ENCODE measurements at regions not wholly inside any gene's neighbourhood (a gene's known extent, or its start where the extent isn't known, plus 50 kb on each side); places are given as distances from the start of the nearest gene placed in this dataset.

DNA sequence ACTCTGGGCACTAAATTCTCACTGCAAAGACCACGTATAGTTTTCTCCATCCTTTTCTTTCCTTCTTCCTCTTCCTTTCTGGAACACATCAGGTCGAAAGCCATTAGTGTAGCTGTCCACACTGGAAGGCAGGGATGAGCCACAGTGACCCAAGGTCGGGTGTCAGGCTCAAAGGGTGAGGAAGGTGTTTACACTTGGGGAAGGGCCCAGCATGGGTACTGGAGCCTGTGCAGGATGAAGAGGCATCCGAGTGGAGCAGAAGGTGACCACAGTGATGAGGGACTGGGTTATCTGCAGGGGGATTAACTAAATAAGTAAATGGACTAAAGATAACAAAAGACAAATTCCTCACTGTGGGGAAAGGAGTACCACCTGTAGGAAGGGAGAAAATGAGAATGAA lies 164.0 kb downstream of the SOX9 start:
- Mint-ChIP-seq H3K27ac (no peak overlapping the region), H3K36me3 (no peaks in the 10 kb centered on the region), H3K4me3 (no peak overlapping the region), H3K27me3 (peaks cover 0 to 5% of the 10 kb centered on the region in 2 donors), H3K4me1 (no peaks in the 10 kb centered on the region), H3K9me3 (peaks cover 0 to 15% (median 0%) of the 10 kb centered on the region in 3 donors)
- Histone ChIP-seq H3K27ac (ENCODE audit: low read length) (no peak overlapping the region), H3K27me3 (replicated peaks in 1 of 2; ENCODE audit: control insufficient read depth in 2 of 2, extremely low read depth in 1 of 2, insufficient read depth in 2 of 2, low read length in 1 of 2) (no peaks in the 10 kb centered on the region), H3K9me3 (no peaks in the 10 kb centered on the region), H3K4me3 (ENCODE audit: control insufficient read depth in 1 of 2, extremely low read depth in 1 of 2, low read length in 1 of 2) (no peak overlapping the region), H3K36me3 (ENCODE audit: control insufficient read depth in 2 of 2, extremely low read depth in 1 of 2, insufficient read depth in 1 of 2, low read length in 1 of 2) (no peaks in the 10 kb centered on the region), H3K4me1 (ENCODE audit: control insufficient read depth in 1 of 2, extremely low read depth in 1 of 2, insufficient read depth in 2 of 2, low read length in 2 of 2) (no peaks in the 10 kb centered on the region)
- ATAC-seq (replicated peaks in 1 of 4) (no peak), DNase-seq (no peak)
- POLR2A ChIA-PET: no interaction called here
- CTCF ChIA-PET: no interaction called here
- 43% methylated on average over 1 of the region's 4 CpGs for WGBS (ENCODE audit: insufficient coverage)

DNA sequence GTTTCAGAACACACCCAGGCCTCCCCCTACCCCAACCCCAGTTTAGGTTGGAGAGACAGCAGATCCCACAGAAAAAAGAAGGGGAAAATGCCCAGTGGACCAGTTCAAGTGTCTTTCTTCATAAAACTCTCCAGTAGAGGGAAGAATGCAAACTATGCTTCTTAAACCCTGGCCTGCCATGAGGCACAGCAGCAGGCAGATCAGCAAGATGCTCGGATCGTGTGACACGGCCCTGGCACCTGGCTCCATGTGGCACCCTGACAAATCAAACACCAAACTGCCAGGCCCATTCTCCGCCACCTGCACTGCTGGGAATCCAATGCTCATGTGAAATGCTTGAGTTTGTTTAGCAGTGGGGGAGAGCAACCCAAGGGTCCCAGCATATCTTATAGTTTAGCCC lies 166.8 kb downstream of the SOX9 start:
- Mint-ChIP-seq H3K27ac (no peak overlapping the region), H3K27me3 (no peaks in the 10 kb centered on the region), H3K36me3 (no peaks in the 10 kb centered on the region), H3K4me3 (no peak overlapping the region), H3K4me1 (no peaks in the 10 kb centered on the region), H3K9me3 (no peaks in the 10 kb centered on the region)
- Histone ChIP-seq H3K36me3 (ENCODE audit: control insufficient read depth in 2 of 2, extremely low read depth in 1 of 2, insufficient read depth in 1 of 2, low read length in 1 of 2) (no peaks in the 10 kb centered on the region), H3K4me3 (ENCODE audit: control insufficient read depth in 1 of 2, extremely low read depth in 1 of 2, low read length in 1 of 2) (no peak overlapping the region), H3K27ac (ENCODE audit: low read length) (no peak overlapping the region), H3K9me3 (no peaks in the 10 kb centered on the region), H3K27me3 (replicated peaks in 1 of 2; ENCODE audit: control insufficient read depth in 2 of 2, extremely low read depth in 1 of 2, insufficient read depth in 2 of 2, low read length in 1 of 2) (no peaks in the 10 kb centered on the region), H3K4me1 (ENCODE audit: control insufficient read depth in 1 of 2, extremely low read depth in 1 of 2, insufficient read depth in 2 of 2, low read length in 2 of 2) (no peaks in the 10 kb centered on the region)
- ChIA-PET POLR2A (no interaction called here), CTCF (no interaction called here)
- 80% methylated on average over 1 of the region's 4 CpGs for WGBS (ENCODE audit: insufficient coverage)
- DNase-seq (no peak), ATAC-seq (replicated peaks in 1 of 4) (no peak)

DNA sequence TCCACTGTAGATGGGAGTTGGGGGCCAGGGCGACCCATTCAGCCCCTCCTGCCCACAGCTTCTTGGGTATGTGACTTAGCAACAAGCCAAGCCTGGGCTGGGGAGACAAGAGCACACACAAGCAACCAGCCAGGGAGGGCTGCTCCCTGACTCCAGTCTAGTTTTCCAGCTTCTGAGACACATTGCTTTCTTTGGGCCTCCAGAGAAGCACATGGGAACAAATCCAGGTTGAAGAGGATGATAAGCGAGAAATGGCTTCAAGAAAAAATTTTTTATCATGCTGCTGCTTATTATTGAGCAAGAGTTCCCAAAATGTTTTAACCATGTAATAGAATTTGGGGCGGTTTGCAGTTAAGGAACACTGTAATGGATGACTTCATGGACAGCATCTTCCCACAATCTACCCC lies 173.7 kb downstream of the SOX9 start:
- peaks cover 3 to 7% of the 10 kb centered on the region in 2 donors for H3K27me3 Mint-ChIP-seq
- no peak overlapping the region for H3K4me3 ChIP-seq (ENCODE audit: control insufficient read depth in 1 of 2, extremely low read depth in 1 of 2, low read length in 1 of 2)
- no peak overlapping the region for H3K4me3 Mint-ChIP-seq
- no peaks in the 10 kb centered on the region for H3K4me1 ChIP-seq (ENCODE audit: control insufficient read depth in 1 of 2, extremely low read depth in 1 of 2, insufficient read depth in 2 of 2, low read length in 2 of 2)
- H3K27ac ChIP-seq (ENCODE audit: low read length): no peak overlapping the region
- POLR2A ChIA-PET: no interaction called here
- peaks cover 0 to 4% (median 0%) of the 10 kb centered on the region in 3 donors for H3K9me3 Mint-ChIP-seq
- H3K27me3 ChIP-seq (replicated peaks in 1 of 2; ENCODE audit: control insufficient read depth in 2 of 2, extremely low read depth in 1 of 2, insufficient read depth in 2 of 2, low read length in 1 of 2): peaks cover 0 to 3% of the 10 kb centered on the region in 2 experiments
- no peaks in the 10 kb centered on the region for H3K4me1 Mint-ChIP-seq
- no peak overlapping the region for H3K27ac Mint-ChIP-seq
- no peaks in the 10 kb centered on the region for H3K9me3 ChIP-seq
- no peaks in the 10 kb centered on the region for H3K36me3 Mint-ChIP-seq
- ATAC-seq (replicated peaks in 1 of 4) (no peak), DNase-seq (no peak)
- H3K36me3 ChIP-seq (ENCODE audit: control insufficient read depth in 2 of 2, extremely low read depth in 1 of 2, insufficient read depth in 1 of 2, low read length in 1 of 2): no peaks in the 10 kb centered on the region
- CTCF ChIA-PET: no interaction called here
- 60% methylated on average over 1 of the region's 3 CpGs for WGBS (ENCODE audit: insufficient coverage)

DNA sequence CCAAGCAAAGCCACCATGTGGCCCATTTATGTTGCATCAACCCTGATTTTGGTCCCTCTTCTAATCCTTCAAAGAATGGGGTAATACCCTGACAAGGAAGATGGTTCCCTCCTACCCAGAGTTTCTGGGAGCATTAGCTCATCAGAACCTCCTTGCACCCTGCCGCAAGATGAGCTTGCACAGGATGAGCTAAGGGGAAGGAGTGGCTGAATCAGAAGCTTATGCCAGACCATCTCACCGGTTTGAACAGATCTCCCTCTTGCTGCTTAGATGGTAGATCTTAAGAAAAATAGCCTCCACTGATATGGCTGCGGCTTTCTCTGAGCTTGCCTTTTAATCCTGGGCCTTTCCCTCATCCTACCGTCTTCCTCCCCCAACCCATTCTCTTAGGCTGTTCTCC lies 175.1 kb downstream of the SOX9 start:
- Mint-ChIP-seq H3K36me3 (no peaks in the 10 kb centered on the region), H3K4me3 (no peak overlapping the region), H3K9me3 (peaks cover 0 to 4% (median 0%) of the 10 kb centered on the region in 3 donors), H3K27ac (no peak overlapping the region), H3K27me3 (peaks cover 3 to 7% of the 10 kb centered on the region in 2 donors), H3K4me1 (no peaks in the 10 kb centered on the region)
- POLR2A ChIA-PET: no interaction called here
- CTCF ChIA-PET: no interaction called here
- DNase-seq (no peak), ATAC-seq (replicated peaks in 1 of 4) (no peak)
- WGBS (ENCODE audit: insufficient coverage): no CpG with 5 or more reads among the region's 4 CpGs
- H3K9me3 ChIP-seq: no peaks in the 10 kb centered on the region
- H3K36me3 ChIP-seq (ENCODE audit: control insufficient read depth in 2 of 2, extremely low read depth in 1 of 2, insufficient read depth in 1 of 2, low read length in 1 of 2): no peaks in the 10 kb centered on the region
- peaks cover 0 to 5% of the 10 kb centered on the region in 2 experiments for H3K27me3 ChIP-seq (replicated peaks in 1 of 2; ENCODE audit: control insufficient read depth in 2 of 2, extremely low read depth in 1 of 2, insufficient read depth in 2 of 2, low read length in 1 of 2)
- no peaks in the 10 kb centered on the region for H3K4me1 ChIP-seq (ENCODE audit: control insufficient read depth in 1 of 2, extremely low read depth in 1 of 2, insufficient read depth in 2 of 2, low read length in 2 of 2)
- no peak overlapping the region for H3K4me3 ChIP-seq (ENCODE audit: control insufficient read depth in 1 of 2, extremely low read depth in 1 of 2, low read length in 1 of 2)
- no peak overlapping the region for H3K27ac ChIP-seq (ENCODE audit: low read length)

DNA sequence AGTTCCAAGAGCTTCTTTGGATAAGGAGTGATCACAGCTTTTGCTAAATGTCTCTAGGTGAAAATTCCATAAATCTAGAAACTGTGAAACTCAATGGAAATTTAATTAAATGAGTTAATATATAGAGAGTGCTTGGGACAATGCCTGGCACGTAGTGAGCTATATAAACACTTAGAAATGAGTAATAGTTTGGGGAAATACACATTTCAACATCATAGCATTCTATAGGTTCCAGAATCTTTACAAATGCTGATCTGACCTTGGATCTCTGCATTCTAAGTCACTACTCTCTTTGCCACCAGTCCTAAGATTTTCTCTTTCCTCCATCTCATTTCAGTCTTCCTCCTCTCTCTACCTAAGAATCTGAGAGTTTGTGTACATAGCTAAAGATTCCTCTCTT lies 175.6 kb downstream of the SOX9 start:
- no peaks in the 10 kb centered on the region for H3K36me3 Mint-ChIP-seq
- CTCF ChIA-PET: no interaction called here
- H3K4me3 Mint-ChIP-seq: no peak overlapping the region
- no peaks in the 10 kb centered on the region for H3K4me1 ChIP-seq (ENCODE audit: control insufficient read depth in 1 of 2, extremely low read depth in 1 of 2, insufficient read depth in 2 of 2, low read length in 2 of 2)
- no peaks in the 10 kb centered on the region for H3K36me3 ChIP-seq (ENCODE audit: control insufficient read depth in 2 of 2, extremely low read depth in 1 of 2, insufficient read depth in 1 of 2, low read length in 1 of 2)
- no CpG with 5 or more reads among the region's 1 CpG for WGBS (ENCODE audit: insufficient coverage)
- H3K27ac Mint-ChIP-seq: no peak overlapping the region
- POLR2A ChIA-PET: no interaction called here
- no peak overlapping the region for H3K27ac ChIP-seq (ENCODE audit: low read length)
- peaks cover 0 to 4% (median 0%) of the 10 kb centered on the region in 3 donors for H3K9me3 Mint-ChIP-seq
- peaks cover 0 to 5% of the 10 kb centered on the region in 2 experiments for H3K27me3 ChIP-seq (replicated peaks in 1 of 2; ENCODE audit: control insufficient read depth in 2 of 2, extremely low read depth in 1 of 2, insufficient read depth in 2 of 2, low read length in 1 of 2)
- H3K4me3 ChIP-seq (ENCODE audit: control insufficient read depth in 1 of 2, extremely low read depth in 1 of 2, low read length in 1 of 2): no peak overlapping the region
- no peaks in the 10 kb centered on the region for H3K4me1 Mint-ChIP-seq
- DNase-seq (no peak), ATAC-seq (replicated peaks in 1 of 4) (no peak)
- no peaks in the 10 kb centered on the region for H3K9me3 ChIP-seq
- peaks cover 3 to 7% of the 10 kb centered on the region in 2 donors for H3K27me3 Mint-ChIP-seq

DNA sequence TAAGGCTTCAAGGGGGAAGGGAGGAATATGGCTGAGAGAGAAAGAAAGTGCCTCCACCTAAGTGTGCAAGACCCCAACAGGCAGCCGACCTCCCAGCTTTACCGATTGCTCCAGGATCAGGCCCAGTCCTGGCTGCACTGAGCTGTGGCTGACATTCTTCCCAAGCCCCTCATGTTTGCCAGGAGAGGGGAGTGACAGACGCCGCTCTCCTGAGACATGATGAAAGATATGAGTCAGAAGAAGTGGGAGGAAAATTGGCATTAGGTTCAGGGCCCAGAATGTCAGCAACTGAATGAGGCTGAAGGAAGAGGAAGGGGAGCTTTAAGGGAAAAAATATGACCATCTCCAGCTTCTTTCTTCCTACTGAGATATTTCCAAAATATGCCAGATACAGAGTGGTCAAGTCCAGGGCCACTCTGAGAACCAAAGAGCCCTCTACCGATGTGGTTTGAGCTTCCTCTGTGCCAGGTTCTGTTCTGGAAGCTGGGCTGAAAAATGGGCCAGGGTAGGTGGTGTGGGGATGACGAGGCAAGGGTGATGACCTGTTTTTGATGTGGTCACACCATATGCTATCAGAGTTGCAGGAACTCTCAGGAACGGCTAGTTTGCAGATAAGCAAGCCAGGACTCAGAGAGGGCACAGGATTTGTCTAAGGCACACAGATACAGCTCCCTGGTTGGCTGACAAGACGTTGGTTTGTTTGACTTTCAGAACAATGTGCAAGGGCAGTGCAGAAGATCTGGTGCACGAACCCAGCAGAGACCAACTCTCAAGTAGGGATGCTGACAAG lies 176.7 kb downstream of the SOX9 start:
- ATAC-seq (replicated peaks in 1 of 4) (no peak), DNase-seq (no peak)
- CTCF ChIA-PET: no interaction called here
- H3K36me3 Mint-ChIP-seq: no peaks in the 10 kb centered on the region
- H3K27ac Mint-ChIP-seq: no peak overlapping the region
- H3K36me3 ChIP-seq (ENCODE audit: control insufficient read depth in 2 of 2, extremely low read depth in 1 of 2, insufficient read depth in 1 of 2, low read length in 1 of 2): no peaks in the 10 kb centered on the region
- H3K9me3 ChIP-seq: no peaks in the 10 kb centered on the region
- no peak overlapping the region for H3K4me3 ChIP-seq (ENCODE audit: control insufficient read depth in 1 of 2, extremely low read depth in 1 of 2, low read length in 1 of 2)
- no peaks in the 10 kb centered on the region for H3K4me1 Mint-ChIP-seq
- POLR2A ChIA-PET: no interaction called here
- H3K27me3 Mint-ChIP-seq: peaks cover 3 to 7% of the 10 kb centered on the region in 2 donors
- peaks cover 0 to 5% of the 10 kb centered on the region in 2 experiments for H3K27me3 ChIP-seq (replicated peaks in 1 of 2; ENCODE audit: control insufficient read depth in 2 of 2, extremely low read depth in 1 of 2, insufficient read depth in 2 of 2, low read length in 1 of 2)
- H3K9me3 Mint-ChIP-seq: peaks cover 0 to 4% (median 0%) of the 10 kb centered on the region in 3 donors
- H3K4me1 ChIP-seq (ENCODE audit: control insufficient read depth in 1 of 2, extremely low read depth in 1 of 2, insufficient read depth in 2 of 2, low read length in 2 of 2): no peaks in the 10 kb centered on the region
- 22% methylated on average over 4 of the region's 9 CpGs for WGBS (ENCODE audit: insufficient coverage)
- H3K4me3 Mint-ChIP-seq: no peak overlapping the region
- H3K27ac ChIP-seq (ENCODE audit: low read length): no peak overlapping the region

DNA sequence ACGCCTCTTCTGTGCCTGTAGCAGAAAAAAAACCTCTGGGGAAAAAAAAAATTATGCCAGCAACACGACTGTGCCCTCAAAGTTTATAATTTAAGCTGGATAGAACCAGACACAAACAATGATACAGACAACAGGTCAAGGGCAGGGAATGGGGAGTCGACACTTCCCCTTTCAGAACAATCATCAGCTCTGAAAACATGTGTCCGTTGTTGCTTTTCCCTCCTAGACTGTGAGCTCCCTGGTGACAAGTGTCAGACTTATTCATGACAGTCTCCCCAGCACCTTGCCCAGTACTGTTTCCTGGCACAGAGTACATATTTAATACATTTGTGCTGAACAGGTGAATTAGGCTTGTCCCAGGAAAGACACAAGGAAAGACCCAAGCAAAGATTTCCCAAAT lies 178.3 kb downstream of the SOX9 start:
- H3K4me1 Mint-ChIP-seq: no peaks in the 10 kb centered on the region
- Histone ChIP-seq H3K9me3 (no peaks in the 10 kb centered on the region), H3K4me3 (ENCODE audit: control insufficient read depth in 1 of 2, extremely low read depth in 1 of 2, low read length in 1 of 2) (no peak overlapping the region), H3K4me1 (ENCODE audit: control insufficient read depth in 1 of 2, extremely low read depth in 1 of 2, insufficient read depth in 2 of 2, low read length in 2 of 2) (no peaks in the 10 kb centered on the region), H3K27ac (ENCODE audit: low read length) (no peak overlapping the region), H3K27me3 (replicated peaks in 1 of 2; ENCODE audit: control insufficient read depth in 2 of 2, extremely low read depth in 1 of 2, insufficient read depth in 2 of 2, low read length in 1 of 2) (peaks cover 0 to 5% of the 10 kb centered on the region in 2 experiments), H3K36me3 (ENCODE audit: control insufficient read depth in 2 of 2, extremely low read depth in 1 of 2, insufficient read depth in 1 of 2, low read length in 1 of 2) (no peaks in the 10 kb centered on the region)
- H3K27ac Mint-ChIP-seq: no peak overlapping the region
- CTCF ChIA-PET: no interaction called here
- peaks cover 3 to 7% of the 10 kb centered on the region in 2 donors for H3K27me3 Mint-ChIP-seq
- POLR2A ChIA-PET: no interaction called here
- no peak for DNase-seq
- no peak overlapping the region for H3K4me3 Mint-ChIP-seq
- no peak for ATAC-seq (replicated peaks in 1 of 4)
- H3K36me3 Mint-ChIP-seq: no peaks in the 10 kb centered on the region
- peaks cover 0 to 4% (median 0%) of the 10 kb centered on the region in 3 donors for H3K9me3 Mint-ChIP-seq
- WGBS (ENCODE audit: insufficient coverage): no CpG with 5 or more reads among the region's 4 CpGs
